Thyroid gland (tissue), 4 donors: ENCODE measurements at regions not wholly inside any gene's neighbourhood (a gene's known extent, or its start where the extent isn't known, plus 50 kb on each side); places are given as distances from the start of the nearest gene placed in this dataset.

Source experiments
- POLR2A ChIP-seq, 2 donors: fragments of 450-650 bp; IDR thresholded peaks; one replicate each; pipeline ENCODE4 v1.6.1; 2017; ENCODE audit warnings: antibody characterized with exemption in 2 of 2, mild to moderate bottlenecking in 2 of 2, moderate library complexity in 1 of 2
- TF ChIP-seq, protein P1 (sequence below), 6 experiments: fragments of 200-600 bp in 3 of 6; fragments of 450-650 bp in 3 of 6; sonication (generic) in 3 of 6; IDR thresholded peaks; one replicate each; pipeline ENCODE4 v1.5.1; 2016 to 2019; ENCODE audit warnings: antibody characterized with exemption in 6 of 6, mild to moderate bottlenecking in 2 of 6, inconsistent platforms in 1 of 6, moderate library complexity in 1 of 6

DNA sequence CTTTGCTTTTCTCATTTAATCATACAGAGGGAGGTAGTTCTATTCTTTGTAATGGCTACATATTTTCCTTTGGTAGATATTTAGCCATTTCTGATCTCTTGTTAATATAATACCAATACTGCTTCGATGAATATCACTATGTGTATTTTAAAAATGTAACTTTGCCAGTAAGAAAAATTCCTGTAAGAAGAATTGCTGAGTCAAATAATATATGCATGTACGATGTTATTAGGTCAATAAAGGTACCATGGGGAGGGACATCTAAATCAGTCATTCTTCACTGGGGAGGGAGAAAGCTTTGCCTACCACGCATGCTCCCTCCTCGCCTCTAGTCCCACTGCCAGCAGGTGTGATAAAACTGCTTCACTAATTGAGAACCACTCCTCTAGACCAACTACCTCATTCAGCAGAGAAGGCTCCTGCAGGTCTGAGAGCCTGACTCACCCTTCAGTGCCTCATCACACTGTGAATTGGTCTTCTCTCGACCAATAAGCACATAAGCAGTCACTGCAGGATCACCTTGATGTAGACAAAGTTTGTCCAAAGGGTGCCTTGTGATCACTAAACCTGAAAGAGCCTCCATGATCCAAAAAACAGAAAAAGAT, 56.1 kb upstream of the TBCA start:
- TF ChIP-seq, protein P1, sequence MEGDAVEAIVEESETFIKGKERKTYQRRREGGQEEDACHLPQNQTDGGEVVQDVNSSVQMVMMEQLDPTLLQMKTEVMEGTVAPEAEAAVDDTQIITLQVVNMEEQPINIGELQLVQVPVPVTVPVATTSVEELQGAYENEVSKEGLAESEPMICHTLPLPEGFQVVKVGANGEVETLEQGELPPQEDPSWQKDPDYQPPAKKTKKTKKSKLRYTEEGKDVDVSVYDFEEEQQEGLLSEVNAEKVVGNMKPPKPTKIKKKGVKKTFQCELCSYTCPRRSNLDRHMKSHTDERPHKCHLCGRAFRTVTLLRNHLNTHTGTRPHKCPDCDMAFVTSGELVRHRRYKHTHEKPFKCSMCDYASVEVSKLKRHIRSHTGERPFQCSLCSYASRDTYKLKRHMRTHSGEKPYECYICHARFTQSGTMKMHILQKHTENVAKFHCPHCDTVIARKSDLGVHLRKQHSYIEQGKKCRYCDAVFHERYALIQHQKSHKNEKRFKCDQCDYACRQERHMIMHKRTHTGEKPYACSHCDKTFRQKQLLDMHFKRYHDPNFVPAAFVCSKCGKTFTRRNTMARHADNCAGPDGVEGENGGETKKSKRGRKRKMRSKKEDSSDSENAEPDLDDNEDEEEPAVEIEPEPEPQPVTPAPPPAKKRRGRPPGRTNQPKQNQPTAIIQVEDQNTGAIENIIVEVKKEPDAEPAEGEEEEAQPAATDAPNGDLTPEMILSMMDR (IDR thresholded peaks at IDR 0.05) = no peak
- no peak for TF ChIP-seq POLR2A (IDR thresholded peaks at IDR 0.05)
